ENCODE measurements at regions not wholly inside any gene's neighbourhood (a gene's known extent, or its start where the extent isn't known, plus 50 kb on each side); places are given as distances from the start of the nearest gene placed in this dataset.

GRCh38 chr10:110443239-110444003 lies 54.3 kb upstream of the DUSP5 start:
- peak in 1 of 7 donors; percentile 1 for DNase-seq
- no peaks in the 10 kb centered on the region for H3K27me3 ChIP-seq
- no peak overlapping the region for H3K27ac ChIP-seq
- H3K4me3 ChIP-seq, result no peak overlapping the region
- TF ChIP-seq POLR2A (IDR thresholded peaks at IDR 0.05), result no peak
- TF ChIP-seq CTCF (IDR thresholded peaks at IDR 0.05), result no peak
- peaks cover 0 to 4% of the 10 kb centered on the region in 2 donors for H3K4me1 ChIP-seq (replicated peaks in 1 of 2)
- no peaks in the 10 kb centered on the region for H3K9me3 ChIP-seq (replicated peaks in 1 of 3)
- WGBS, 4 donors, result 86 to 91% (median 87%) methylated on average over 4 to 12 of the region's 12 CpGs
- intact Hi-C loops (cut with DNase I), result no loop called here
- no peaks in the 10 kb centered on the region for H3K36me3 ChIP-seq (replicated peaks in 1 of 2)

GRCh38 chr10:110444004-110444337 lies 53.7 kb upstream of the DUSP5 start:
- peak in 2 of 7 donors; percentile 12 to 16 for DNase-seq
- no peaks in the 10 kb centered on the region for H3K27me3 ChIP-seq
- TF ChIP-seq POLR2A (IDR thresholded peaks at IDR 0.05) (no peak), CTCF (IDR thresholded peaks at IDR 0.05) (no peak)
- no peak overlapping the region for H3K4me3 ChIP-seq
- H3K9me3 ChIP-seq (replicated peaks in 1 of 3), result no peaks in the 10 kb centered on the region
- peaks cover 0 to 4% of the 10 kb centered on the region in 2 donors for H3K4me1 ChIP-seq (replicated peaks in 1 of 2)
- no peaks in the 10 kb centered on the region for H3K36me3 ChIP-seq (replicated peaks in 1 of 2)
- intact Hi-C loops (cut with DNase I), result no loop called here
- H3K27ac ChIP-seq, result no peak overlapping the region

DNA sequence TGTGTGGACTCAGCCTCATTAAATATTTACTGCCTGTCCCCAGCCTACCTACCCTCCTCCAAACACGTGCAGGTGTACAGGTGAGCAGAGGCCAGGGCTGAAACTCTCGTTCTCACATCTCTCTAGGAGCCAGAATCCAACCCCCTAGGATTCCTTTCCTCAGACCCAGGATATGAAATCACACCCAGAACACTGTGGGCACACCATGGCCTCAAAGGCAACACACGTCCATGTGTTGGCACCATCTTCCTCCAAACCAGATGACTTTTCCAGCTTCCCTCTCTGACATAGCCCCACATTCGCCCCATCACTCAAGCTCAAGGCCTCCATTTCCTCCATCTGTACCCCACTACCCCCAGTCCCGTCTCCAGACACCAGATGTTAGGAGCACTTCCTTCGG lies 51.8 kb upstream of the DUSP5 start:
- no peaks in the 10 kb centered on the region for H3K27me3 ChIP-seq
- H3K9me3 ChIP-seq (replicated peaks in 1 of 3), result no peaks in the 10 kb centered on the region
- no peak for TF ChIP-seq CTCF (IDR thresholded peaks at IDR 0.05)
- TF ChIP-seq POLR2A (IDR thresholded peaks at IDR 0.05), result no peak
- WGBS, 4 donors, result 81 to 96% (median 87%) methylated on average over 6 of the region's 6 CpGs
- DNase-seq, result peak in 1 of 7 donors; percentile 10
- intact Hi-C loops (cut with DNase I), result no loop called here
- H3K27ac ChIP-seq, result no peak overlapping the region
- no peak overlapping the region for H3K4me3 ChIP-seq
- H3K4me1 ChIP-seq (replicated peaks in 1 of 2), result peaks cover 0 to 4% of the 10 kb centered on the region in 2 donors
- no peaks in the 10 kb centered on the region for H3K36me3 ChIP-seq (replicated peaks in 1 of 2)

DNA sequence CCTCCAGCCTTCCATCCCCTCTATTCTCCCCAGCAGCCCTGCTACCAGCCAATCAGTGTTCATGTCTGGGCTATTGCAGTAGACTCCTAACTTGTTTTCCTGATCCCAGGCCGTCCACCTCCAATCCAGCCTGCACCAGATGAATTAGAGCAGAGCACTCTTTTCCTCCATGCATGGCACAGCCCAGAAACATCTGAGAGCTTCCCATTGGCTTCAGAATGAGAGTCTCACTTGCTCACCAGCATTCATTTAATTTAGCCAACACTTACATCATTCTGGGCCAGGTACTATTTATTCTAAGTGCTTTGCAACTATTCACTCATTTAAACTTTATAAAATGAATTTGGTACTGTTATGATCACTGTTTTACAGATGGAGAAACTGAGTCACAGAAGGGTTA lies 51.4 kb upstream of the DUSP5 start:
- H3K4me1 ChIP-seq (replicated peaks in 1 of 2), result peaks cover 0 to 4% of the 10 kb centered on the region in 2 donors
- no peak overlapping the region for H3K4me3 ChIP-seq
- TF ChIP-seq POLR2A (IDR thresholded peaks at IDR 0.05), result no peak
- no peak for TF ChIP-seq CTCF (IDR thresholded peaks at IDR 0.05)
- no peaks in the 10 kb centered on the region for H3K36me3 ChIP-seq (replicated peaks in 1 of 2)
- DNase-seq, result peak in 1 of 7 donors; percentile 18
- no peaks in the 10 kb centered on the region for H3K27me3 ChIP-seq
- no peaks in the 10 kb centered on the region for H3K9me3 ChIP-seq (replicated peaks in 1 of 3)
- WGBS, 4 donors, result 78 to 93% (median 80%) methylated on average over 1 of the region's 1 CpG
- no peak overlapping the region for H3K27ac ChIP-seq
- intact Hi-C loops (cut with DNase I), result no loop called here
